HEK293 (cell line): ENCODE measurements at regions not wholly inside any gene's neighbourhood (a gene's known extent, or its start where the extent isn't known, plus 50 kb on each side); places are given as distances from the start of the nearest gene placed in this dataset.

Source experiments
- CTCF ChIA-PET: fragments of 350-600 bp; formaldehyde crosslinking; extraction: SDS; loops from one replicate; lab custom pipeline; 2021; ENCODE audit warnings: antibody characterized with exemption; lab: Yijun Ruan, JAX
- POLR2A ChIA-PET: fragments of 300-600 bp; formaldehyde crosslinking; extraction: SDS; loops from one replicate; lab custom pipeline; 2020; ENCODE audit warnings: antibody characterized with exemption, inconsistent platforms; lab: Yijun Ruan, JAX
- H3K27ac ChIP-seq: fragments of 200-500 bp; sonication (Bioruptor generic); 2 replicates; pipeline ENCODE4 v1.5.1; 2014; ENCODE audit warnings: low read depth, low read length, control low read depth, inconsistent platforms; ENCODE audit errors: extremely low read depth
- H3K36me3 ChIP-seq, 2 experiments: fragments of 200-500 bp in 1 of 2; sonication (Bioruptor generic) in 1 of 2; 1 replicate in 1 of 2; 2 replicates in 1 of 2; pipeline ENCODE4 v1.5.1; 2014 to 2017; ENCODE audit warnings: inconsistent platforms in 2 of 2, low read length in 2 of 2; ENCODE audit not compliant: control insufficient read depth in 2 of 2, insufficient read depth in 1 of 2
- H3K4me1 ChIP-seq: fragments of 200-500 bp; sonication (Bioruptor generic); 2 replicates; pipeline ENCODE4 v1.5.1; 2014; ENCODE audit warnings: mild to moderate bottlenecking, low read length, inconsistent platforms; ENCODE audit not compliant: control insufficient read depth, insufficient read depth
- H3K4me3 ChIP-seq: 2 replicates; pipeline ENCODE4 v1.5.1; 2011; ENCODE audit warnings: low read depth, mild to moderate bottlenecking, control low read depth, low read length, moderate library complexity
- H3K9me3 ChIP-seq: fragments of 200-500 bp; sonication (Bioruptor generic); 2 replicates; pipeline ENCODE4 v1.5.1; 2014; ENCODE audit warnings: low read depth, low read length, inconsistent platforms; ENCODE audit not compliant: control insufficient read depth, insufficient read depth
- BCL11A ChIP-seq: fragments of 450-650 bp; formaldehyde crosslinking; IDR thresholded peaks from 2 replicates; pipeline ENCODE4 v1.5.1; 2016; ENCODE audit warnings: low read depth, missing biosample characterization, missing genetic modification characterization
- GLIS1 ChIP-seq: fragments of 450-650 bp; formaldehyde crosslinking; IDR thresholded peaks from 2 replicates; pipeline ENCODE4 v1.5.1; 2016; ENCODE audit warnings: missing biosample characterization, missing genetic modification characterization
- HOXA7 ChIP-seq: sonication (generic); formaldehyde crosslinking; IDR thresholded peaks from 2 replicates; pipeline ENCODE4 v1.8.1; 2022; ENCODE audit warnings: missing genetic modification reagents, borderline replicate concordance
- KLF10 ChIP-seq: fragments of 450-650 bp; IDR thresholded peaks from 2 replicates; pipeline ENCODE4 v1.5.1; 2018; ENCODE audit warnings: missing biosample characterization, mild to moderate bottlenecking, missing genetic modification characterization
- REPIN1 ChIP-seq: fragments of 450-650 bp; formaldehyde crosslinking; IDR thresholded peaks from 2 replicates; pipeline ENCODE4 v1.5.1; 2017; ENCODE audit warnings: missing biosample characterization, missing genetic modification characterization, low read depth
- ZBTB44 ChIP-seq: fragments of 450-650 bp; IDR thresholded peaks from 2 replicates; pipeline ENCODE4 v1.5.1; 2018; ENCODE audit warnings: missing biosample characterization, mild to moderate bottlenecking, missing genetic modification characterization
- ZEB2 ChIP-seq: fragments of 450-650 bp; formaldehyde crosslinking; IDR thresholded peaks from 2 replicates; pipeline ENCODE4 v1.5.1; 2016; ENCODE audit warnings: missing biosample characterization, missing genetic modification characterization
- ZFP37 ChIP-seq: fragments of 450-650 bp; formaldehyde crosslinking; IDR thresholded peaks from 2 replicates; pipeline ENCODE4 v1.5.1; 2016; ENCODE audit warnings: missing biosample characterization, missing genetic modification characterization
- ZNF155 ChIP-seq: fragments of 450-650 bp; formaldehyde crosslinking; IDR thresholded peaks from 2 replicates; pipeline ENCODE4 v1.5.1; 2016; ENCODE audit warnings: missing biosample characterization, missing genetic modification characterization
- ZNF174 ChIP-seq: fragments of 450-650 bp; formaldehyde crosslinking; IDR thresholded peaks from 2 replicates; pipeline ENCODE4 v1.5.0; 2017; ENCODE audit warnings: missing biosample characterization, mild to moderate bottlenecking, missing genetic modification characterization
- ZNF175 ChIP-seq: fragments of 450-650 bp; formaldehyde crosslinking; IDR thresholded peaks from 2 replicates; pipeline ENCODE4 v1.5.1; 2016; ENCODE audit warnings: missing biosample characterization, missing genetic modification characterization
- ZNF2 ChIP-seq: fragments of 450-650 bp; formaldehyde crosslinking; IDR thresholded peaks from 2 replicates; pipeline ENCODE4 v1.5.1; 2016; ENCODE audit warnings: missing biosample characterization, missing genetic modification characterization
- ZNF221 ChIP-seq: fragments of 450-650 bp; formaldehyde crosslinking; IDR thresholded peaks from 2 replicates; pipeline ENCODE4 v1.5.1; 2017; ENCODE audit warnings: missing biosample characterization, missing genetic modification characterization, borderline replicate concordance
- ZNF274 ChIP-seq, 2 experiments: fragments of 200-500 bp in 1 of 2; fragments of 450-650 bp in 1 of 2; sonication (Bioruptor generic) in 1 of 2; formaldehyde crosslinking in 1 of 2; IDR thresholded peaks; 2 replicates each; pipeline versions ENCODE4 v1.5.1 to v1.6.1; 2014 to 2016; ENCODE audit warnings: borderline replicate concordance in 1 of 2, inconsistent platforms in 1 of 2, low read length in 1 of 2, missing biosample characterization in 1 of 2, missing genetic modification characterization in 1 of 2
- ZNF366 ChIP-seq: fragments of 450-650 bp; formaldehyde crosslinking; conservative IDR thresholded peaks from 2 replicates; pipeline ENCODE4 v1.5.1; 2016; ENCODE audit warnings: missing biosample characterization, missing genetic modification characterization
- ZNF416 ChIP-seq: fragments of 450-650 bp; formaldehyde crosslinking; IDR thresholded peaks from 2 replicates; pipeline ENCODE4 v1.5.1; 2016; ENCODE audit warnings: missing biosample characterization, missing genetic modification characterization
- ZNF529 ChIP-seq: fragments of 450-650 bp; formaldehyde crosslinking; IDR thresholded peaks from 2 replicates; pipeline ENCODE4 v1.5.1; 2017; ENCODE audit warnings: missing genetic modification characterization, missing biosample characterization; ENCODE audit not compliant: insufficient replicate concordance
- ZNF624 ChIP-seq: fragments of 450-650 bp; formaldehyde crosslinking; IDR thresholded peaks from 2 replicates; pipeline ENCODE4 v1.5.1; 2017; ENCODE audit warnings: missing biosample characterization, missing genetic modification characterization
- ZNF629 ChIP-seq: fragments of 450-650 bp; formaldehyde crosslinking; IDR thresholded peaks from 2 replicates; pipeline ENCODE4 v1.5.1; 2017; ENCODE audit warnings: missing biosample characterization, missing genetic modification characterization
- ZNF670 ChIP-seq: fragments of 450-650 bp; formaldehyde crosslinking; IDR thresholded peaks from 2 replicates; pipeline ENCODE4 v1.5.1; 2016; ENCODE audit warnings: missing biosample characterization, missing genetic modification characterization, low read depth
- ZNF785 ChIP-seq: fragments of 450-650 bp; formaldehyde crosslinking; IDR thresholded peaks from 2 replicates; pipeline ENCODE4 v1.5.1; 2016; ENCODE audit warnings: missing biosample characterization, missing genetic modification characterization
- TF ChIP-seq, protein P1 (sequence below): fragments of 450-650 bp; formaldehyde crosslinking; IDR thresholded peaks from 2 replicates; pipeline ENCODE4 v1.5.1; 2016; ENCODE audit warnings: missing biosample characterization, missing genetic modification characterization
- TF ChIP-seq, protein P2 (sequence below): fragments of 450-650 bp; IDR thresholded peaks from 2 replicates; pipeline ENCODE4 v1.5.1; 2018; ENCODE audit warnings: missing biosample characterization, missing genetic modification characterization

- TF ChIP-seq ZNF274 (IDR thresholded peaks at IDR 0.05; ENCODE audit: low read length) = no peak
- TF ChIP-seq ZNF274 (tag by site-specific recombination; IDR thresholded peaks at IDR 0.05; ENCODE audit: borderline replicate concordance) = no peak
- TF ChIP-seq ZNF624 (tag by site-specific recombination) = no peak
- no peak for TF ChIP-seq ZNF174 (tag by site-specific recombination)
These were observed 379.9 kb upstream of the DMAC1 start (continued) for GRCh38 chr9:8179381-8180053.

GRCh38 chr9:8172000-8172399 lies 372.4 kb upstream of the DMAC1 start:
- Histone ChIP-seq H3K9me3 (no peaks in the 10 kb centered on the region), H3K27ac (no peak overlapping the region), H3K4me3 (no peak overlapping the region), H3K4me1 (no peaks in the 10 kb centered on the region), H3K36me3 (no peaks in the 10 kb centered on the region)
- TF ChIP-seq ZNF155 (tag by site-specific recombination) = no peak
- no peak for TF ChIP-seq GLIS1 (tag by site-specific recombination)
- TF ChIP-seq BCL11A (tag by site-specific recombination) = no peak
- TF ChIP-seq, protein P1, sequence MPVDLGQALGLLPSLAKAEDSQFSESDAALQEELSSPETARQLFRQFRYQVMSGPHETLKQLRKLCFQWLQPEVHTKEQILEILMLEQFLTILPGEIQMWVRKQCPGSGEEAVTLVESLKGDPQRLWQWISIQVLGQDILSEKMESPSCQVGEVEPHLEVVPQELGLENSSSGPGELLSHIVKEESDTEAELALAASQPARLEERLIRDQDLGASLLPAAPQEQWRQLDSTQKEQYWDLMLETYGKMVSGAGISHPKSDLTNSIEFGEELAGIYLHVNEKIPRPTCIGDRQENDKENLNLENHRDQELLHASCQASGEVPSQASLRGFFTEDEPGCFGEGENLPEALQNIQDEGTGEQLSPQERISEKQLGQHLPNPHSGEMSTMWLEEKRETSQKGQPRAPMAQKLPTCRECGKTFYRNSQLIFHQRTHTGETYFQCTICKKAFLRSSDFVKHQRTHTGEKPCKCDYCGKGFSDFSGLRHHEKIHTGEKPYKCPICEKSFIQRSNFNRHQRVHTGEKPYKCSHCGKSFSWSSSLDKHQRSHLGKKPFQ (tag by site-specific recombination) = no peak
- TF ChIP-seq ZNF416 = no peak
- TF ChIP-seq ZNF529 = no peak
- TF ChIP-seq ZNF2 (tag by site-specific recombination) = no peak
- no peak for TF ChIP-seq ZBTB44 (tag by site-specific recombination)
- TF ChIP-seq ZNF629 (tag by site-specific recombination) = no peak
- no peak for TF ChIP-seq ZNF366
- no peak for TF ChIP-seq HOXA7 (CRISPR knock-in tag)
- no peak for TF ChIP-seq KLF10 (tag by site-specific recombination)
- TF ChIP-seq ZNF785 = no peak
- no peak for TF ChIP-seq ZNF670 (tag by site-specific recombination)
- TF ChIP-seq ZEB2 = no peak
- TF ChIP-seq, protein P2, sequence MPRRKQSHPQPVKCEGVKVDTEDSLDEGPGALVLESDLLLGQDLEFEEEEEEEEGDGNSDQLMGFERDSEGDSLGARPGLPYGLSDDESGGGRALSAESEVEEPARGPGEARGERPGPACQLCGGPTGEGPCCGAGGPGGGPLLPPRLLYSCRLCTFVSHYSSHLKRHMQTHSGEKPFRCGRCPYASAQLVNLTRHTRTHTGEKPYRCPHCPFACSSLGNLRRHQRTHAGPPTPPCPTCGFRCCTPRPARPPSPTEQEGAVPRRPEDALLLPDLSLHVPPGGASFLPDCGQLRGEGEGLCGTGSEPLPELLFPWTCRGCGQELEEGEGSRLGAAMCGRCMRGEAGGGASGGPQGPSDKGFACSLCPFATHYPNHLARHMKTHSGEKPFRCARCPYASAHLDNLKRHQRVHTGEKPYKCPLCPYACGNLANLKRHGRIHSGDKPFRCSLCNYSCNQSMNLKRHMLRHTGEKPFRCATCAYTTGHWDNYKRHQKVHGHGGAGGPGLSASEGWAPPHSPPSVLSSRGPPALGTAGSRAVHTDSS (tag by site-specific recombination) = no peak
- no peak for TF ChIP-seq REPIN1
- TF ChIP-seq ZFP37 (tag by site-specific recombination) = no peak
- TF ChIP-seq ZNF175 (tag by site-specific recombination) = no peak
- TF ChIP-seq ZNF221 (tag by site-specific recombination) = no peak
- CTCF ChIA-PET = no interaction called here
- POLR2A ChIA-PET = no interaction called here
